Vagina (tissue), 2 donors: ENCODE measurements at regions not wholly inside any gene's neighbourhood (a gene's known extent, or its start where the extent isn't known, plus 50 kb on each side); places are given as distances from the start of the nearest gene placed in this dataset.

Experiments
- DNase-seq, 2 donors: peaks; one replicate each; pipeline ENCODE4 v3.0.0-alpha.2; 2017; ENCODE audit errors: extremely low spot score in 2 of 2
- H3K27ac ChIP-seq: fragments of 200-600 bp; sonication (generic); one replicate; pipeline ENCODE4 v1.5.1; 2019
- H3K27me3 ChIP-seq: fragments of 200-600 bp; sonication (generic); one replicate; pipeline ENCODE4 v1.5.1; 2019
- H3K36me3 ChIP-seq, 2 donors: fragments of 200-600 bp; sonication (generic); one replicate each; pipeline ENCODE4 v1.5.1; 2017 to 2019
- H3K4me1 ChIP-seq: fragments of 200-600 bp; sonication (generic); one replicate; pipeline ENCODE4 v1.5.1; 2019
- H3K4me3 ChIP-seq, 2 donors: fragments of 200-600 bp; sonication (generic); 1 replicate in 1 of 2; 2 replicates in 1 of 2; pipeline ENCODE4 v1.5.1; 2016 to 2019
- H3K9me3 ChIP-seq: fragments of 200-600 bp; sonication (generic); one replicate; pipeline ENCODE4 v1.5.1; 2019
- POLR2A ChIP-seq, 2 donors: fragments of 450-650 bp; IDR thresholded peaks; one replicate each; pipeline ENCODE4 v1.6.1; 2017; ENCODE audit warnings: antibody characterized with exemption in 2 of 2, mild to moderate bottlenecking in 2 of 2, moderate library complexity in 2 of 2
- POLR2AphosphoS5 ChIP-seq, 2 donors: sonication (generic); formaldehyde crosslinking; IDR thresholded peaks; one replicate each; pipeline ENCODE4 v1.9.0; 2017; ENCODE audit warnings: antibody characterized with exemption in 2 of 2, mild to moderate bottlenecking in 2 of 2, low read depth in 1 of 2; ENCODE audit not compliant: insufficient read depth in 1 of 2
- intact Hi-C: fragments of 100-400 bp; cut with DNase I; formaldehyde crosslinking; loops from one replicate; pipeline ENCODE4 v1.15.1; 2023
- TF ChIP-seq, protein P1 (sequence below), 3 experiments: fragments of 450-650 bp in 2 of 3; fragments of 200-600 bp in 1 of 3; sonication (generic) in 1 of 3; IDR thresholded peaks; one replicate each; pipeline ENCODE4 v1.5.1; 2017 to 2019; ENCODE audit warnings: antibody characterized with exemption in 3 of 3, mild to moderate bottlenecking in 2 of 3, moderate library complexity in 2 of 3

- no peak overlapping the region for H3K4me3 ChIP-seq
- DNase-seq: no peak
- no peaks in the 10 kb centered on the region for H3K4me1 ChIP-seq
- H3K36me3 ChIP-seq: no peaks in the 10 kb centered on the region
- TF ChIP-seq, protein P1, sequence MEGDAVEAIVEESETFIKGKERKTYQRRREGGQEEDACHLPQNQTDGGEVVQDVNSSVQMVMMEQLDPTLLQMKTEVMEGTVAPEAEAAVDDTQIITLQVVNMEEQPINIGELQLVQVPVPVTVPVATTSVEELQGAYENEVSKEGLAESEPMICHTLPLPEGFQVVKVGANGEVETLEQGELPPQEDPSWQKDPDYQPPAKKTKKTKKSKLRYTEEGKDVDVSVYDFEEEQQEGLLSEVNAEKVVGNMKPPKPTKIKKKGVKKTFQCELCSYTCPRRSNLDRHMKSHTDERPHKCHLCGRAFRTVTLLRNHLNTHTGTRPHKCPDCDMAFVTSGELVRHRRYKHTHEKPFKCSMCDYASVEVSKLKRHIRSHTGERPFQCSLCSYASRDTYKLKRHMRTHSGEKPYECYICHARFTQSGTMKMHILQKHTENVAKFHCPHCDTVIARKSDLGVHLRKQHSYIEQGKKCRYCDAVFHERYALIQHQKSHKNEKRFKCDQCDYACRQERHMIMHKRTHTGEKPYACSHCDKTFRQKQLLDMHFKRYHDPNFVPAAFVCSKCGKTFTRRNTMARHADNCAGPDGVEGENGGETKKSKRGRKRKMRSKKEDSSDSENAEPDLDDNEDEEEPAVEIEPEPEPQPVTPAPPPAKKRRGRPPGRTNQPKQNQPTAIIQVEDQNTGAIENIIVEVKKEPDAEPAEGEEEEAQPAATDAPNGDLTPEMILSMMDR (IDR thresholded peaks at IDR 0.05): no peak
- TF ChIP-seq POLR2AphosphoS5 (IDR thresholded peaks at IDR 0.05; ENCODE audit: insufficient read depth in 1 of 2, low read depth in 1 of 2) (no peak), POLR2A (IDR thresholded peaks at IDR 0.05) (no peak)
- no peaks in the 10 kb centered on the region for H3K9me3 ChIP-seq
- H3K27ac ChIP-seq: no peak overlapping the region
- intact Hi-C loops: no loop called here
- H3K27me3 ChIP-seq: no peaks in the 10 kb centered on the region
Observed at GRCh38 chr16:60815865-60816264, 1220.4 kb downstream of the CDH8 start.

- Histone ChIP-seq H3K27me3 (no peaks in the 10 kb centered on the region), H3K4me1 (no peaks in the 10 kb centered on the region), H3K4me3 (no peak overlapping the region), H3K36me3 (no peaks in the 10 kb centered on the region), H3K27ac (no peak overlapping the region), H3K9me3 (no peaks in the 10 kb centered on the region)
- TF ChIP-seq, protein P1 (IDR thresholded peaks at IDR 0.05): no peak
- TF ChIP-seq POLR2AphosphoS5 (IDR thresholded peaks at IDR 0.05; ENCODE audit: insufficient read depth in 1 of 2, low read depth in 1 of 2): no peak
- TF ChIP-seq POLR2A (IDR thresholded peaks at IDR 0.05): no peak
- intact Hi-C loops: no loop called here
- no peak for DNase-seq
Observed at GRCh38 chr16:60815033-60815432, 1221.2 kb downstream of the CDH8 start.

- intact Hi-C loops: no loop called here
- DNase-seq: no peak
- H3K36me3 ChIP-seq: no peaks in the 10 kb centered on the region
- no peak overlapping the region for H3K4me3 ChIP-seq
- no peaks in the 10 kb centered on the region for H3K4me1 ChIP-seq
- TF ChIP-seq, protein P1 (IDR thresholded peaks at IDR 0.05): no peak
- no peak overlapping the region for H3K27ac ChIP-seq
- H3K9me3 ChIP-seq: no peaks in the 10 kb centered on the region
- no peaks in the 10 kb centered on the region for H3K27me3 ChIP-seq
Observed at GRCh38 chr16:60811657-60812056, 1224.6 kb downstream of the CDH8 start.

DNA sequence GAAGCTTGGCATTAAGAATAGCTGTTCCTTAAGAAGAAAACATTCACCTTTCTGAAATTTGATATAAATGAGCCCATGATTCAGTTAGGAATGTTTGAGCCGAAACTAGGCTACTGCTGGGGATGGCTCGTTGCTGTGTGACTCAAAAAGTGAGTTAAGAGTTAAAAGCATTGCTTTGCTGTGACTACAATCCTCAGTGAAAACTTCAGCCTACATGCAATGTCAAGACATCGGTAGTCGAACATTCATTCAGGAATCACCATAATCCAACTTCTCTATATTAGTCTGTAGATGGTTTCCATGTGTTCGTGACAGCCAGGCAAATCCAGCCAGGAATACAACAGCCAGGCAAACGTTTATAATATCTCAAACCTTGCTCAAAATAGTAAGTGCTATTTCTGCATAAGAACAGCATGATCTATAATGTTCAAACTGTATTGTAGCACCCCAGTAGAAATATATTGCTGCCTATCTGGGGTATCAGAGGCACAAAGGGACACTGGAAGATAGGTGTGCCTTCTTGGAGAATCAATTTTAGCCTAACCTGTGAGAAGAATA is 1225.1 kb downstream of the CDH8 start:
- no peak overlapping the region for H3K27ac ChIP-seq
- H3K9me3 ChIP-seq: no peaks in the 10 kb centered on the region
- TF ChIP-seq POLR2A (IDR thresholded peaks at IDR 0.05) (no peak), POLR2AphosphoS5 (IDR thresholded peaks at IDR 0.05; ENCODE audit: insufficient read depth in 1 of 2, low read depth in 1 of 2) (no peak)
- TF ChIP-seq, protein P1 (IDR thresholded peaks at IDR 0.05): no peak
- intact Hi-C loops: no loop called here
- H3K27me3 ChIP-seq: no peaks in the 10 kb centered on the region
- H3K4me1 ChIP-seq: no peaks in the 10 kb centered on the region
- H3K4me3 ChIP-seq: no peak overlapping the region
- H3K36me3 ChIP-seq: no peaks in the 10 kb centered on the region
- DNase-seq: no peak

DNA sequence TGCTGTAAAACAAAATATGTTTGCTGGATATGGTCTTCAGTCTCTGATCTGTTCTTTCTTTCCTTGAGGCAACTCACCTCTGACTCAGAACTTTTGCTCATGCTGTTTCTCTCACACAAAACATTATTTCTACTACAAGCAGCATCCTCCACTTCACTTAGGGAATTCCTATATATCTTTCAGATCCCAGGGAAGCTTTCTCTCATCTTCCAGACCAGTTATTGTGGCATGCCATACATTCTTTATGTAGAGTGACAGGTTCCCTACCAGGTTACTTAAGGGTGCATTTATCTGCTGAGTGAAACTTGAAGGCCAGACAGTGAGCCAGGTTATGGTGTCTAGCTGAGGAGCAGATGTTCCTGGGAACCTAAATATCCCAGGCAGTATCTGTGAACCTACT is 1226.0 kb downstream of the CDH8 start:
- H3K27me3 ChIP-seq: no peaks in the 10 kb centered on the region
- TF ChIP-seq POLR2AphosphoS5 (IDR thresholded peaks at IDR 0.05; ENCODE audit: insufficient read depth in 1 of 2, low read depth in 1 of 2): no peak
- intact Hi-C loops: no loop called here

More for the DNA sequence above, 1226.0 kb downstream of the CDH8 start:
- Histone ChIP-seq H3K36me3 (no peaks in the 10 kb centered on the region), H3K4me3 (no peak overlapping the region), H3K9me3 (no peaks in the 10 kb centered on the region), H3K4me1 (no peaks in the 10 kb centered on the region), H3K27ac (no peak overlapping the region)
- DNase-seq: no peak
